ENCODE measurements at regions not wholly inside any gene's neighbourhood (a gene's known extent, or its start where the extent isn't known, plus 50 kb on each side); places are given as distances from the start of the nearest gene placed in this dataset.
A peak's percentile ranks its signal among the peaks of the same experiment; 100 is the strongest.

GRCh38 chr3:194001728-194002459 lies 134.1 kb upstream of the HES1 start:
- Histone ChIP-seq H3K4me3 (no peak overlapping the region), H3K27me3 (peaks cover 0 to 4% (median 0%) of the 10 kb centered on the region in 4 donors), H3K4me1 (peaks cover 16 to 57% (median 29%) of the 10 kb centered on the region in 3 donors), H3K9me3 (no peaks in the 10 kb centered on the region), H3K27ac (peak overlapping the region in 2 of 4 donors; percentile 79 to 94), H3K36me3 (no peaks in the 10 kb centered on the region)
- DNase-seq: no peak
- intact Hi-C loops (cut with DNase I): no loop called here
- TF ChIP-seq, protein P1, sequence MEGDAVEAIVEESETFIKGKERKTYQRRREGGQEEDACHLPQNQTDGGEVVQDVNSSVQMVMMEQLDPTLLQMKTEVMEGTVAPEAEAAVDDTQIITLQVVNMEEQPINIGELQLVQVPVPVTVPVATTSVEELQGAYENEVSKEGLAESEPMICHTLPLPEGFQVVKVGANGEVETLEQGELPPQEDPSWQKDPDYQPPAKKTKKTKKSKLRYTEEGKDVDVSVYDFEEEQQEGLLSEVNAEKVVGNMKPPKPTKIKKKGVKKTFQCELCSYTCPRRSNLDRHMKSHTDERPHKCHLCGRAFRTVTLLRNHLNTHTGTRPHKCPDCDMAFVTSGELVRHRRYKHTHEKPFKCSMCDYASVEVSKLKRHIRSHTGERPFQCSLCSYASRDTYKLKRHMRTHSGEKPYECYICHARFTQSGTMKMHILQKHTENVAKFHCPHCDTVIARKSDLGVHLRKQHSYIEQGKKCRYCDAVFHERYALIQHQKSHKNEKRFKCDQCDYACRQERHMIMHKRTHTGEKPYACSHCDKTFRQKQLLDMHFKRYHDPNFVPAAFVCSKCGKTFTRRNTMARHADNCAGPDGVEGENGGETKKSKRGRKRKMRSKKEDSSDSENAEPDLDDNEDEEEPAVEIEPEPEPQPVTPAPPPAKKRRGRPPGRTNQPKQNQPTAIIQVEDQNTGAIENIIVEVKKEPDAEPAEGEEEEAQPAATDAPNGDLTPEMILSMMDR (IDR thresholded peaks at IDR 0.05): no peak
- no peak for TF ChIP-seq POLR2A (IDR thresholded peaks at IDR 0.05)
- 80 to 84% methylated on average over 14 to 15 of the region's 20 CpGs for WGBS, 2 donors

GRCh38 chr3:194003114-194004057 lies 132.6 kb upstream of the HES1 start:
- Histone ChIP-seq H3K27ac (peak overlapping the region; percentile 79 to 94 (median 90)), H3K9me3 (no peaks in the 10 kb centered on the region), H3K4me1 (peaks cover 16 to 44% (median 29%) of the 10 kb centered on the region in 3 donors), H3K36me3 (no peaks in the 10 kb centered on the region), H3K4me3 (peak overlapping the region; percentile 25 to 66 (median 43)), H3K27me3 (peaks cover 0 to 8% (median 0%) of the 10 kb centered on the region in 4 donors)
- 8 to 18% methylated on average over 19 to 34 of the region's 58 CpGs for WGBS, 2 donors
- no peak for TF ChIP-seq POLR2A (IDR thresholded peaks at IDR 0.05)
- TF ChIP-seq, protein P1 (IDR thresholded peaks at IDR 0.05): no peak
- intact Hi-C loops (cut with DNase I): no loop called here
- peak; percentile 43 for DNase-seq

DNA sequence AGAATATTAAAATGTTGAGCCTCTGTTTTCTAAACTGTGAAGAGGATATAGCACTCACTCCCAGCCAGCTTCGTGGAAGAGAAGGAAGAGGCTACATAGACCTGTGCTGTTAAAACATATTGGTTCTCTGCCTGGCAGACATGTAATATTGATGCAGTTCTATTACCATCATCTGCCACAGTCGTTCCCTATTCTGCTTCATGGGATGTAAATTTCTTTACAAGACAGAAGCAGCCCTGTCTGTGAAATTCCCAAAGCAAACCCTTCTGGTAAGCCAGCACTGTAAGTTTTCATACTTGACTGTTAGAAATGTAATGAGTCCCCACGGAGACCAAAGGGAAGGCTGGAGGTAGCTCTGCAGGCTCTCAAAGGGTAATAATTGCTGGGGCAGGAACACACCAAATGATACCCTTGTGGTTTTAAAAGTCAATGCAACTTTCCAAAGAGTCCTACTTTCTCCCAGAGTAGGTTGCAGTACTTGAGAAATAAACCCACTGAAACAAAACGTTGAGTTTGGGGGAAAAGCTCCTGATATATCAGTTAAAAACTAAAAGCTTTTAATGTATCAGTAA lies 129.9 kb upstream of the HES1 start:
- 60 to 73% methylated on average over 4 of the region's 4 CpGs for WGBS, 2 donors
- H3K27me3 ChIP-seq: peaks cover 0 to 22% (median 0%) of the 10 kb centered on the region in 4 donors
- DNase-seq: no peak
- no peaks in the 10 kb centered on the region for H3K36me3 ChIP-seq
- H3K4me3 ChIP-seq: no peak overlapping the region
- no peak for TF ChIP-seq POLR2A (IDR thresholded peaks at IDR 0.05)
- TF ChIP-seq, protein P1 (IDR thresholded peaks at IDR 0.05): no peak
- intact Hi-C loops (cut with DNase I): no loop called here
- H3K4me1 ChIP-seq: peaks cover 16 to 44% (median 29%) of the 10 kb centered on the region in 3 donors
- no peak overlapping the region for H3K27ac ChIP-seq
- H3K9me3 ChIP-seq: no peaks in the 10 kb centered on the region

DNA sequence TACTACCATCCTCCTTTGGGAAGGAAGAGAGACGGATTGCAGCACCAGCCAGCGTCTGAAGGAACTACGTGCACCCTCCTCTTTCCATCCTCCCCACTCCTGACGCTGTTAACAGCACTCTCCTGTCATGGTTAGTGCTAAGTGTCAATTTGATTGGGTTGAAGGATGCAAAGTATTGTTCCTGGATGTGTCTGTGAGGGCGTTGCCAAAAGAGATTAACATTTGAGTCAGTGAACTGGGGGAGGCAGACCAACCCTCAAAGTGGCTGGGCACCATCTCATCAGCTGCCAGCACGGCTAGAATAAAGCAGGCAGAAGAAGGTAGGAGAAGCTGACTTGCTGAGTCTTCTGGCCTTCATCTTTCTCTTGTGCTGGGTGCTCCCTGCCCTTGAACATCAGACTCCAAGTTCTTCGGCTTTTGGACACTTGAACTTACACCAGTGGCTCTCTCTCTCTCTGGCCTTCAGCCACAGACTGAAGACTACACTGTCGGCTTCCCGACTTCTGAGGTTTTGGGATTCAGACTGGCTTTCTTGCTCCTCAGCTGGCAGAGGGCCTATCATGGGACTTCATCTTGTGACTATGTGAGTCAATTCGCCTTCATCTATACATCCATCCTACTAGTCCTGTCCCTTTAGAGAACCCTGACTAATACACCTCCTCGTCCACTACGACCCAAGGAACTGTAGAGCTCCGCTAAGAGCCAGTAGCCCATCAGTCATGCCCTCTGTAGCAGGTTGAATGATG lies 128.2 kb upstream of the HES1 start:
- H3K27me3 ChIP-seq: peaks cover 0 to 18% (median 0%) of the 10 kb centered on the region in 4 donors
- TF ChIP-seq POLR2A (IDR thresholded peaks at IDR 0.05): no peak
- TF ChIP-seq, protein P1 (IDR thresholded peaks at IDR 0.05): no peak

More for the DNA sequence above, 128.2 kb upstream of the HES1 start:
- Histone ChIP-seq H3K4me3 (no peak overlapping the region), H3K36me3 (no peaks in the 10 kb centered on the region), H3K9me3 (no peaks in the 10 kb centered on the region), H3K4me1 (peaks cover 16 to 34% (median 23%) of the 10 kb centered on the region in 3 donors), H3K27ac (no peak overlapping the region)
- 75 to 79% methylated on average over 13 of the region's 13 CpGs for WGBS, 2 donors
- DNase-seq: no peak
- intact Hi-C loops (cut with DNase I): no loop called here

Data from esophagus squamous epithelium (tissue), 5 donors.